Trophoblast cell (in vitro differentiated cells and primary cell): ENCODE measurements at regions not wholly inside any gene's neighbourhood (a gene's known extent, or its start where the extent isn't known, plus 50 kb on each side); places are given as distances from the start of the nearest gene placed in this dataset.
A peak's percentile ranks its signal among the peaks of the same experiment; 100 is the strongest.

Source experiments
- DNase-seq, 2 donors: peaks; one replicate each; pipeline ENCODE4 v3.0.0-alpha.2; 2016
- H2AFZ ChIP-seq: 2 replicates; pipeline ENCODE4 v1.6.1; 2013; ENCODE audit warnings: low read length, moderate library complexity, mild to moderate bottlenecking; ENCODE audit not compliant: insufficient read depth, poor library complexity
- H2AK5ac ChIP-seq: 2 replicates; pipeline ENCODE4 v1.6.1; 2013; ENCODE audit warnings: mild to moderate bottlenecking, low read length
- H2BK120ac ChIP-seq: 2 replicates; pipeline ENCODE4 v1.6.1; 2013; ENCODE audit warnings: low read length, mild to moderate bottlenecking, moderate library complexity; ENCODE audit not compliant: insufficient read depth, poor library complexity
- H2BK12ac ChIP-seq: 2 replicates; pipeline ENCODE4 v1.6.1; 2013; ENCODE audit warnings: mild to moderate bottlenecking, low read length, moderate library complexity
- H2BK5ac ChIP-seq: 2 replicates; pipeline ENCODE4 v1.6.1; 2013; ENCODE audit warnings: low read length, low read depth, moderate library complexity, mild to moderate bottlenecking; ENCODE audit not compliant: poor library complexity
- H3K14ac ChIP-seq: 2 replicates; pipeline ENCODE4 v1.6.1; 2013; ENCODE audit warnings: mild to moderate bottlenecking, low read length
- H3K18ac ChIP-seq: 2 replicates; pipeline ENCODE4 v1.6.1; 2013; ENCODE audit warnings: mild to moderate bottlenecking, low read length
- H3K23ac ChIP-seq: 2 replicates; pipeline ENCODE4 v1.6.1; 2013; ENCODE audit warnings: low read length
- H3K27ac ChIP-seq: 2 replicates; pipeline ENCODE4 v1.5.1; 2013; ENCODE audit warnings: low read depth, mild to moderate bottlenecking, inconsistent platforms, low read length, moderate library complexity
- H3K27me3 ChIP-seq: 2 replicates; pipeline ENCODE4 v1.6.1; 2013; ENCODE audit warnings: inconsistent platforms, mild to moderate bottlenecking, low read length, moderate library complexity; ENCODE audit not compliant: insufficient read depth
- H3K36me3 ChIP-seq, 2 experiments: 1 replicate in 1 of 2; 2 replicates in 1 of 2; pipeline ENCODE4 v1.6.1; 2013; ENCODE audit warnings: low read length in 2 of 2, mild to moderate bottlenecking in 2 of 2, moderate library complexity in 1 of 2; ENCODE audit not compliant: insufficient read depth in 2 of 2, control insufficient read depth in 1 of 2
- H3K4ac ChIP-seq: 2 replicates; pipeline ENCODE4 v1.6.1; 2013; ENCODE audit warnings: low read depth, mild to moderate bottlenecking, low read length, moderate library complexity
- H3K4me1 ChIP-seq, 2 experiments: 1 replicate in 1 of 2; 2 replicates in 1 of 2; pipeline ENCODE4 v1.6.1; 2013; ENCODE audit warnings: low read length in 2 of 2, mild to moderate bottlenecking in 2 of 2, moderate library complexity in 1 of 2; ENCODE audit not compliant: insufficient read depth in 2 of 2, control insufficient read depth in 1 of 2
- H3K4me2 ChIP-seq: 2 replicates; pipeline ENCODE4 v1.6.1; 2013; ENCODE audit warnings: inconsistent platforms, mild to moderate bottlenecking, low read length, moderate library complexity
- H3K4me3 ChIP-seq: 2 replicates; pipeline ENCODE4 v1.5.1; 2013; ENCODE audit warnings: mild to moderate bottlenecking, low read depth, low read length, inconsistent platforms
- H3K79me1 ChIP-seq: one replicate; pipeline ENCODE4 v1.6.1; 2013; ENCODE audit warnings: low read length
- H3K79me2 ChIP-seq: 2 replicates; pipeline ENCODE4 v1.6.1; 2013; ENCODE audit warnings: low read length, mild to moderate bottlenecking; ENCODE audit not compliant: control insufficient read depth, insufficient read depth, poor library complexity
- H3K9ac ChIP-seq: 2 replicates; pipeline ENCODE4 v1.6.1; 2013; ENCODE audit warnings: mild to moderate bottlenecking, low read length
- H3K9me3 ChIP-seq: 2 replicates; pipeline ENCODE4 v1.6.1; 2013; ENCODE audit warnings: low read depth, mild to moderate bottlenecking, control low read depth, inconsistent platforms, low read length; ENCODE audit not compliant: insufficient read depth
- H4K12ac ChIP-seq: 2 replicates; pipeline ENCODE4 v1.6.1; 2013; ENCODE audit warnings: low read depth, mild to moderate bottlenecking, low read length, moderate library complexity
- H4K8ac ChIP-seq: 2 replicates; pipeline ENCODE4 v1.6.1; 2013; ENCODE audit warnings: low read depth, mild to moderate bottlenecking, low read length, moderate library complexity
- H4K91ac ChIP-seq: one replicate; pipeline ENCODE4 v1.6.1; 2013; ENCODE audit warnings: low read depth, mild to moderate bottlenecking, low read length, moderate library complexity
- WGBS: extraction: QIAGEN DNeasy Blood & Tissue Kit; methylation state at CpG from one replicate; pipeline ENCODE4 v1.1.7; 2013; ENCODE audit warnings: missing lambda C conversion rate; ENCODE audit not compliant: insufficient read length, insufficient coverage; ENCODE audit errors: extremely low coverage; 5-methylcytosine and 5-hydroxymethylcytosine counted together

DNA sequence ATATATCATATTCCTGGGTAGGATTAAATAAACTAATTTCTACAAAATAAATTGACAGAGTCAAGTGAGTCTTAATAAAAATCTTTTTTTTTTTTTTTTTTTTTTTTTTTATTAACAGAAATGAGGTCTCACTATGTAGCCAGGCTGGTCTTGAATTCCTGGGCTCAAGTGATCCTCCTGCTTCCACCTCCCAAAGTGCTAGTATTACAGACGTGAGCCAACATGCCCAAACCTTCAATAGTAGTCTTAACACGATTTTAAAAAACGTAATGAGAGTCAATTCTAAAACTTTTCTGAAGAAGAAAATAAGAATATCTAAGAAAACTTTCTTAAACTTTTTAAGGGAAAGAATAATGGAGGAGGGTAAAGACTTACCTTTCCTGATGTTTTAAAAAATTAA, 84.2 kb downstream of the YIPF5 start:
- Histone ChIP-seq H3K18ac (no peak overlapping the region), H3K9me3 (no peaks in the 10 kb centered on the region), H3K23ac (no peak overlapping the region), H4K8ac (no peak overlapping the region), H3K27me3 (no peaks in the 10 kb centered on the region), H3K14ac (no peak overlapping the region), H3K4me1 (no peaks in the 10 kb centered on the region), H3K4me3 (no peak overlapping the region), H3K9ac (no peak overlapping the region), H2AFZ (no peak overlapping the region), H4K12ac (no peak overlapping the region), H3K4me2 (no peak overlapping the region), H2BK5ac (no peak overlapping the region), H3K36me3 (no peaks in the 10 kb centered on the region), H4K91ac (no peak overlapping the region), H3K79me2 (no peaks in the 10 kb centered on the region), H3K79me1 (no peaks in the 10 kb centered on the region), H2BK120ac (no peak overlapping the region), H3K27ac (no peak overlapping the region), H3K4ac (no peak overlapping the region), H2BK12ac (no peak overlapping the region), H2AK5ac (no peak overlapping the region)
- no peak for DNase-seq
- no CpG with 5 or more reads among the region's 3 CpGs for WGBS

DNA sequence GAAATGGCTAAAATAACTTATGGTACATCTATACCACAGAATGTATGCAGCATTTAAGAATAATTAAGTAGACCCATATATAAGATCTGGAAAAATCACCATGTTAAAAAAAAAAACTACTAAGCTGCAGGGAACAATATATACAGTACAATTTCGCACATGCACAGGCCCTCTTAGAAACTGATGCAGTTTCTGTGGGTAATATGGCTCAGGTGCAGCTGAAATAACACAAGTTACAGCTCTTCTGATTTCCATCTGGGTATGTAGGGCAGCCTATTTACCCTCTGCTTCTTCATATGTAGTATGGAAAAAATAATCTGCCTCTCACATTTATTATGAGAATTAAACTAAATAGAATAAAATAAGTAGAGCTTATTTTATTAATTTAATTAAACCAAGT, 82.9 kb downstream of the YIPF5 start:
- no peak overlapping the region for H4K8ac ChIP-seq
- no peak overlapping the region for H3K23ac ChIP-seq
- H4K12ac ChIP-seq = no peak overlapping the region
- no peaks in the 10 kb centered on the region for H3K27me3 ChIP-seq
- no peak overlapping the region for H2AK5ac ChIP-seq
- H3K9me3 ChIP-seq = no peaks in the 10 kb centered on the region
- H3K4ac ChIP-seq = no peak overlapping the region
- no peak overlapping the region for H3K9ac ChIP-seq
- no peak overlapping the region for H2BK12ac ChIP-seq
- H3K14ac ChIP-seq = no peak overlapping the region
- no peak overlapping the region for H3K4me2 ChIP-seq
- no peak overlapping the region for H3K18ac ChIP-seq
- no peak overlapping the region for H3K4me3 ChIP-seq
- H4K91ac ChIP-seq = no peak overlapping the region
- no CpG with 5 or more reads among the region's 1 CpG for WGBS
- no peak overlapping the region for H2BK120ac ChIP-seq
- no peaks in the 10 kb centered on the region for H3K4me1 ChIP-seq
- H2AFZ ChIP-seq = no peak overlapping the region
- H3K27ac ChIP-seq = no peak overlapping the region
- no peak overlapping the region for H2BK5ac ChIP-seq
- H3K36me3 ChIP-seq = no peaks in the 10 kb centered on the region
- no peaks in the 10 kb centered on the region for H3K79me1 ChIP-seq
- no peaks in the 10 kb centered on the region for H3K79me2 ChIP-seq
- DNase-seq = no peak

DNA sequence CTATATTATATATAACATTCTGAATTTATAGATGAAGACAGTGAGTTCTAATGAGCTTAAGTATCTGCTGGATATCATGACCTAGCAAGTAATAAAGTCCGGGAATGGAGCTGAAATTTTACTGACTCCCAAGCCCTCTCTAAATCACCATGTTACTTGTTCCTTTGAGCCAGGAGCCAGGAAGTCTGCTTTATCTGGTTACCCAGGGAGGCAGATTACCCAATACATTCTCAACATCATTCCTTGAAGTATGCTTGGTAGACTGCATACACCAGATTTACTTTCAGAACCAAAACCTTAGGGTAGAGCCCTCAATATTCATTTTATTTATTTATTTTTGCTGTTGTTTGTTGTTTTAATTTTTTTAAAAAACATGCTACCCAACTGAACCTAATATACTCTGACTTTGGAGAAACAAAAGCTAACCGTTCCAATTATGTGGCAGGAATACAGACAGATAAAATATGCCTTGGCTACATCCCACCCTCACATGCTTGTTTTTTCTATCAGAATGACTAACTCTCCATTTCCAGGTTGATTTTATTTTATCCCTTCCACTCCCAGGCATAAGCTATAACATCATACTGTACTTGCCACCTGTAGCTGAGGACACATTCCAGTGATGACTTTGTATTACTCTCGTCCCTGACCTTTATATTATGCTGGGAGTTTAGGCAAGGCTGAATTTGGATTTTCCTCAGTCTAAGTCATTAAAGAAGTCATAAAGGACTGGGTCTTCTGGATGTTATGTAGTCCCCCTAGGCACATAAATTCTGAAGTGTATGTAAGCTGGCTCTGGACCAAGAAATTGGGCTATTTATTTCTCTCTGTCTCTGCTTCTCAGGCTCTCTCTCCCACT, 82.0 kb downstream of the YIPF5 start:
- H3K4ac ChIP-seq = no peak overlapping the region
- no peak overlapping the region for H4K91ac ChIP-seq
- no peak overlapping the region for H2BK5ac ChIP-seq
- no peaks in the 10 kb centered on the region for H3K79me2 ChIP-seq
- H3K18ac ChIP-seq = no peak overlapping the region
- H3K4me2 ChIP-seq = no peak overlapping the region
- WGBS = no CpG with 5 or more reads among the region's 3 CpGs
- no peak overlapping the region for H3K27ac ChIP-seq
- H3K27me3 ChIP-seq = no peaks in the 10 kb centered on the region
- no peak overlapping the region for H3K4me3 ChIP-seq
- H4K8ac ChIP-seq = no peak overlapping the region
- H3K14ac ChIP-seq = no peak overlapping the region
- no peaks in the 10 kb centered on the region for H3K9me3 ChIP-seq
- H3K36me3 ChIP-seq = no peaks in the 10 kb centered on the region
- no peak overlapping the region for H3K23ac ChIP-seq
- H2AK5ac ChIP-seq = no peak overlapping the region
- H2BK120ac ChIP-seq = no peak overlapping the region
- no peak overlapping the region for H3K9ac ChIP-seq
- no peak overlapping the region for H4K12ac ChIP-seq
- DNase-seq = peak in 1 of 2 donors; percentile 28
- no peak overlapping the region for H2AFZ ChIP-seq
- H3K79me1 ChIP-seq = no peaks in the 10 kb centered on the region
- H3K4me1 ChIP-seq = no peaks in the 10 kb centered on the region
- no peak overlapping the region for H2BK12ac ChIP-seq

DNA sequence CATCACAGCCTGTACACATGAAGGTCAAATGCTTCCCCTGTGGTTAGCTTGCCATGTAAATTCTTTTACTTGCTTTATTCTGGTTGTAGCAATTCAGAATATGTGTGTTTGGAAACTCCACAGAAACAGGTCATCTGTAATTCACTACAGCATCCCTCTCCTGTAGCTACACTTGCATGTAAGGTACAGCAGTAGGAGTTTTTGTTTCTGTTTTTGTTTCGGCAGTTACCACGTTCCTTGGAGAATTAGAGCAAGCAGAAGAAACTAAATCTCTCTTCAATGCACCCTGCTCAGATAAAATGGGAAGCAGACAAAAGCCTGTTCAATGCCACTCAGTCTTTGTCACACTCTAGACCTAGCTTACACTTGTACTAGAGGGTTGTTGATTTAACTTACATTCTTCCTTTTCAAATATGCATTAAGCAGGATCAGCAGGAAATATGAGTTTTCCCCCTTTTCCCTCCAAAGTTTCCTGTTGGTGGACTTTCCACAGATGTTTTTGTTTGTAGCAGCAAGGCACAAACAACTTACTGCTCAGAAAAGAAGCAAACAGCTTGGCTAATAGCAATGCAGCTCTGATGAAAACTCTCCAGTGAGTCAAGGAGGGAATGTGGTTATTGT, 80.9 kb downstream of the YIPF5 start:
- H4K8ac ChIP-seq = no peak overlapping the region
- H2AK5ac ChIP-seq = no peak overlapping the region
- no peak overlapping the region for H3K4ac ChIP-seq
- H3K79me2 ChIP-seq = no peaks in the 10 kb centered on the region
- H4K12ac ChIP-seq = no peak overlapping the region
- DNase-seq = no peak
- no peak overlapping the region for H2BK120ac ChIP-seq
- H3K18ac ChIP-seq = no peak overlapping the region
- H3K4me2 ChIP-seq = no peak overlapping the region
- H2BK12ac ChIP-seq = no peak overlapping the region
- H3K4me3 ChIP-seq = no peak overlapping the region
- no peak overlapping the region for H4K91ac ChIP-seq
- WGBS = no CpG with 5 or more reads among the region's 2 CpGs
- no peaks in the 10 kb centered on the region for H3K4me1 ChIP-seq
- H3K9ac ChIP-seq = no peak overlapping the region
- no peak overlapping the region for H3K23ac ChIP-seq
- no peaks in the 10 kb centered on the region for H3K27me3 ChIP-seq
- no peaks in the 10 kb centered on the region for H3K9me3 ChIP-seq
- no peak overlapping the region for H3K27ac ChIP-seq
- H2AFZ ChIP-seq = no peak overlapping the region
- H2BK5ac ChIP-seq = no peak overlapping the region
- no peaks in the 10 kb centered on the region for H3K36me3 ChIP-seq
- H3K14ac ChIP-seq = no peak overlapping the region
- no peaks in the 10 kb centered on the region for H3K79me1 ChIP-seq
